ENCODE measurements at regions not wholly inside any gene's neighbourhood (a gene's known extent, or its start where the extent isn't known, plus 50 kb on each side); places are given as distances from the start of the nearest gene placed in this dataset.

- no peak for TF ChIP-seq CTCF (IDR thresholded peaks at IDR 0.05)
- Histone ChIP-seq H3K4me1 (no peaks in the 10 kb centered on the region), H3K4me3 (no peak overlapping the region), H3K9me3 (no peaks in the 10 kb centered on the region), H3K27ac (no peak overlapping the region), H3K27me3 (no peaks in the 10 kb centered on the region), H3K36me3 (no peaks in the 10 kb centered on the region)
- no peak for DNase-seq (ENCODE audit: low spot score in 2 of 2)
- intact Hi-C loops (cut with DNase I): no loop called here
Measured at GRCh38 chr13:51027644-51028043, 83.4 kb downstream of the C13orf42 start.

- intact Hi-C loops (cut with DNase I): no loop called here
Measured at GRCh38 chr13:51026016-51026415, 85.1 kb downstream of the C13orf42 start.

GRCh38 chr13:51025245-51025905, 85.7 kb downstream of the C13orf42 start:
- Histone ChIP-seq H3K9me3 (no peaks in the 10 kb centered on the region), H3K36me3 (no peaks in the 10 kb centered on the region), H3K27me3 (no peaks in the 10 kb centered on the region), H3K4me1 (no peaks in the 10 kb centered on the region), H3K4me3 (no peak overlapping the region), H3K27ac (no peak overlapping the region)
- intact Hi-C loops (cut with DNase I): no loop called here
- TF ChIP-seq CTCF (IDR thresholded peaks at IDR 0.05): no peak
- DNase-seq (ENCODE audit: low spot score in 2 of 2): no peak

More at GRCh38 chr13:51026016-51026415, 85.1 kb downstream of the C13orf42 start:
- TF ChIP-seq CTCF (IDR thresholded peaks at IDR 0.05): no peak
- DNase-seq (ENCODE audit: low spot score in 2 of 2): no peak
- Histone ChIP-seq H3K4me3 (no peak overlapping the region), H3K27me3 (no peaks in the 10 kb centered on the region), H3K36me3 (no peaks in the 10 kb centered on the region), H3K27ac (no peak overlapping the region), H3K9me3 (no peaks in the 10 kb centered on the region), H3K4me1 (no peaks in the 10 kb centered on the region)

GRCh38 chr13:51021811-51022210, 89.3 kb downstream of the C13orf42 start:
- no peaks in the 10 kb centered on the region for H3K9me3 ChIP-seq
- H3K4me1 ChIP-seq: no peaks in the 10 kb centered on the region
- TF ChIP-seq CTCF (IDR thresholded peaks at IDR 0.05): no peak
- H3K36me3 ChIP-seq: no peaks in the 10 kb centered on the region
- no peak overlapping the region for H3K27ac ChIP-seq
- no peak for DNase-seq (ENCODE audit: low spot score in 2 of 2)
- intact Hi-C loops (cut with DNase I): no loop called here
- H3K4me3 ChIP-seq: no peak overlapping the region
- no peaks in the 10 kb centered on the region for H3K27me3 ChIP-seq

- intact Hi-C loops (cut with DNase I): no loop called here
- no peak for TF ChIP-seq CTCF (IDR thresholded peaks at IDR 0.05)
- H3K36me3 ChIP-seq: no peaks in the 10 kb centered on the region
- H3K4me3 ChIP-seq: no peak overlapping the region
- H3K4me1 ChIP-seq: no peaks in the 10 kb centered on the region
- no peak overlapping the region for H3K27ac ChIP-seq
- no peaks in the 10 kb centered on the region for H3K9me3 ChIP-seq
- DNase-seq (ENCODE audit: low spot score in 2 of 2): no peak
- no peaks in the 10 kb centered on the region for H3K27me3 ChIP-seq
Measured at GRCh38 chr13:51020600-51020999, 90.5 kb downstream of the C13orf42 start.

- Histone ChIP-seq H3K27me3 (no peaks in the 10 kb centered on the region), H3K4me1 (no peaks in the 10 kb centered on the region), H3K4me3 (no peak overlapping the region), H3K27ac (no peak overlapping the region), H3K9me3 (no peaks in the 10 kb centered on the region), H3K36me3 (no peaks in the 10 kb centered on the region)
- intact Hi-C loops (cut with DNase I): no loop called here
- no peak for TF ChIP-seq CTCF (IDR thresholded peaks at IDR 0.05)
- no peak for DNase-seq (ENCODE audit: low spot score in 2 of 2)
Measured at GRCh38 chr13:51019026-51019425, 92.0 kb downstream of the C13orf42 start.

All from ascending aorta (tissue), 2 donors.